H9 (cell line): ENCODE measurements at regions not wholly inside any gene's neighbourhood (a gene's known extent, or its start where the extent isn't known, plus 50 kb on each side); places are given as distances from the start of the nearest gene placed in this dataset.

Source experiments
- DNase-seq: peaks from one replicate; pipeline ENCODE4 v3.0.0-alpha.2; 2017
- H2AFZ ChIP-seq: one replicate; pipeline ENCODE4 v1.6.1; 2013; ENCODE audit warnings: mild to moderate bottlenecking, low read length, control low read depth, moderate library complexity
- H2AK5ac ChIP-seq: 2 replicates; pipeline ENCODE4 v1.6.1; 2013; ENCODE audit warnings: low read length, control low read depth, mixed read lengths; ENCODE audit not compliant: insufficient read length
- H2BK120ac ChIP-seq: one replicate; pipeline ENCODE4 v1.6.1; 2013; ENCODE audit warnings: low read depth, mild to moderate bottlenecking, low read length, control low read depth, inconsistent platforms; ENCODE audit not compliant: poor library complexity, severe bottlenecking
- H2BK12ac ChIP-seq: 2 replicates; pipeline ENCODE4 v1.6.1; 2013; ENCODE audit warnings: low read length, control low read depth, mixed read lengths, low read depth; ENCODE audit not compliant: insufficient read length
- H2BK15ac ChIP-seq: 2 replicates; pipeline ENCODE4 v1.6.1; 2013; ENCODE audit warnings: low read depth, low read length, control low read depth
- H2BK20ac ChIP-seq: one replicate; pipeline ENCODE4 v1.6.1; 2013; ENCODE audit warnings: low read depth, mild to moderate bottlenecking, low read length, control low read depth, inconsistent platforms; ENCODE audit not compliant: poor library complexity, severe bottlenecking
- H2BK5ac ChIP-seq: 2 replicates; pipeline ENCODE4 v1.6.1; 2013; ENCODE audit warnings: low read length, control low read depth, mixed read lengths; ENCODE audit not compliant: insufficient read length
- H3K14ac ChIP-seq: 2 replicates; pipeline ENCODE4 v1.6.1; 2013; ENCODE audit warnings: low read length, control low read depth; ENCODE audit not compliant: insufficient read depth
- H3K18ac ChIP-seq: 2 replicates; pipeline ENCODE4 v1.6.1; 2013; ENCODE audit warnings: low read depth, mild to moderate bottlenecking, mixed read lengths, low read length, control low read depth; ENCODE audit not compliant: insufficient read length
- H3K23ac ChIP-seq: 2 replicates; pipeline ENCODE4 v1.6.1; 2013; ENCODE audit warnings: low read length, control low read depth, mixed read lengths, low read depth; ENCODE audit not compliant: insufficient read length
- H3K23me2 ChIP-seq: 2 replicates; pipeline ENCODE4 v1.6.1; 2013; ENCODE audit warnings: low read depth, mild to moderate bottlenecking, mixed read lengths, low read length, control low read depth; ENCODE audit not compliant: insufficient read length, poor library complexity, severe bottlenecking
- H3K27ac ChIP-seq: 2 replicates; pipeline ENCODE4 v1.5.1; 2013; ENCODE audit warnings: low read length, control low read depth, mixed read lengths, low read depth; ENCODE audit not compliant: insufficient read length
- H3K27me3 ChIP-seq: 2 replicates; pipeline ENCODE4 v1.6.1; 2013; ENCODE audit warnings: low read length, control low read depth, inconsistent platforms; ENCODE audit not compliant: insufficient read depth
- H3K4ac ChIP-seq: 2 replicates; pipeline ENCODE4 v1.6.1; 2013; ENCODE audit warnings: low read depth, mild to moderate bottlenecking, control low read depth, inconsistent platforms, low read length, moderate library complexity
- H3K4me1 ChIP-seq: 2 replicates; pipeline ENCODE4 v1.6.1; 2013; ENCODE audit warnings: low read length, control low read depth, inconsistent platforms; ENCODE audit not compliant: insufficient read depth
- H3K4me2 ChIP-seq: 2 replicates; pipeline ENCODE4 v1.6.1; 2013; ENCODE audit warnings: low read length, control low read depth, mixed read lengths; ENCODE audit not compliant: insufficient read length, insufficient read depth
- H3K56ac ChIP-seq: 2 replicates; pipeline ENCODE4 v1.6.1; 2013; ENCODE audit warnings: low read depth, mild to moderate bottlenecking, mixed read lengths, low read length, control low read depth; ENCODE audit not compliant: insufficient read length
- H3K79me1 ChIP-seq: 2 replicates; pipeline ENCODE4 v1.6.1; 2013; ENCODE audit warnings: low read depth, mild to moderate bottlenecking, moderate library complexity, low read length, control low read depth, inconsistent platforms; ENCODE audit not compliant: insufficient read depth, poor library complexity, severe bottlenecking
- H3K79me2 ChIP-seq: 2 replicates; pipeline ENCODE4 v1.6.1; 2013; ENCODE audit warnings: low read length, control low read depth, inconsistent platforms; ENCODE audit not compliant: insufficient read depth
- H3K9ac ChIP-seq: 2 replicates; pipeline ENCODE4 v1.6.1; 2013; ENCODE audit warnings: low read length, control low read depth, mixed read lengths; ENCODE audit not compliant: insufficient read length; ENCODE audit errors: extremely low read depth
- H3K9me3 ChIP-seq: one replicate; pipeline ENCODE4 v1.6.1; 2013; ENCODE audit warnings: low read depth, low read length, inconsistent platforms; ENCODE audit not compliant: control insufficient read depth
- H3T11ph ChIP-seq: one replicate; pipeline ENCODE4 v1.6.1; 2013; ENCODE audit warnings: mild to moderate bottlenecking, low read length, control low read depth, inconsistent platforms
- H4K20me1 ChIP-seq: one replicate; pipeline ENCODE4 v1.6.1; 2013; ENCODE audit not compliant: control insufficient read depth, insufficient read length, insufficient read depth
- H4K5ac ChIP-seq: 2 replicates; pipeline ENCODE4 v1.6.1; 2013; ENCODE audit warnings: low read depth, mild to moderate bottlenecking, mixed read lengths, low read length, control low read depth; ENCODE audit not compliant: insufficient read length
- H4K8ac ChIP-seq: replicated peaks from 2 replicates; pipeline ENCODE4 v1.6.1; 2013; ENCODE audit warnings: low read length, control low read depth, mixed read lengths, low read depth; ENCODE audit not compliant: insufficient read length
- H4K91ac ChIP-seq: 2 replicates; pipeline ENCODE4 v1.6.1; 2013; ENCODE audit warnings: low read depth, mild to moderate bottlenecking, moderate library complexity, mixed read lengths, low read length, control low read depth; ENCODE audit not compliant: insufficient read length
- H3K27ac Mint-ChIP-seq, 3 experiments: 2 replicates in 2 of 3; 3 replicates in 1 of 3; pipeline ENCODE4 v1.8.0; 2020 to 2021; ENCODE audit warnings: mixed read lengths in 3 of 3, mild to moderate bottlenecking in 1 of 3, moderate library complexity in 1 of 3
- H3K27me3 Mint-ChIP-seq: 2 replicates; pipeline ENCODE4 v1.8.0; 2021; ENCODE audit warnings: low read depth, mild to moderate bottlenecking, moderate library complexity, mixed read lengths
- H3K36me3 Mint-ChIP-seq, 3 experiments: 2 replicates in 2 of 3; 3 replicates in 1 of 3; pipeline ENCODE4 v1.8.0; 2020 to 2021; ENCODE audit warnings: low read depth in 3 of 3, mixed read lengths in 3 of 3; ENCODE audit not compliant: insufficient read depth in 1 of 3
- H3K4me1 Mint-ChIP-seq, 2 experiments: 2 replicates each; pipeline ENCODE4 v1.8.0; 2020; ENCODE audit warnings: mixed read lengths in 2 of 2
- H3K4me3 Mint-ChIP-seq, 2 experiments: 2 replicates in 1 of 2; 3 replicates in 1 of 2; pipeline ENCODE4 v1.8.0; 2020 to 2021; ENCODE audit warnings: mild to moderate bottlenecking in 2 of 2, mixed read lengths in 2 of 2, moderate library complexity in 1 of 2
- H3K9me3 Mint-ChIP-seq, 2 experiments: 2 replicates in 1 of 2; 3 replicates in 1 of 2; pipeline ENCODE4 v1.8.0; 2020; ENCODE audit warnings: mild to moderate bottlenecking in 2 of 2, mixed read lengths in 2 of 2, moderate library complexity in 1 of 2
- CTCF ChIP-seq: fragments of 200-600 bp; sonication (generic); conservative IDR thresholded peaks from 3 replicates; pipeline ENCODE4 v1.8.0; 2021; ENCODE audit warnings: antibody characterized with exemption, mild to moderate bottlenecking
- WGBS: extraction: QIAGEN DNeasy Blood & Tissue Kit; methylation state at CpG from one replicate; pipeline ENCODE4 v1.1.7; 2013; ENCODE audit warnings: missing lambda C conversion rate, low lambda C conversion rate, mixed read lengths; ENCODE audit not compliant: insufficient read length; ENCODE audit errors: extremely low coverage; 5-methylcytosine and 5-hydroxymethylcytosine counted together

- Mint-ChIP-seq H3K4me3 (no peak overlapping the region), H3K36me3 (peaks cover 0 to 1% (median 0%) of the 10 kb centered on the region in 3 experiments; a peak in 1 of 7 replicates), H3K4me1 (no peaks in the 10 kb centered on the region), H3K27ac (no peak overlapping the region), H3K9me3 (peaks cover 54 to 62% of the 10 kb centered on the region in 2 experiments), H3K27me3 (peaks cover 3% of the 10 kb centered on the region; the same call in 1 of the 2 replicates)
- TF ChIP-seq CTCF = no peak; the same call in 2 of the 3 replicates
- Histone ChIP-seq H3K23me2 (no peaks in the 10 kb centered on the region), H2AFZ (no peak overlapping the region), H3K18ac (no peak overlapping the region), H3K79me1 (no peaks in the 10 kb centered on the region), H4K8ac (no peak overlapping the region), H3K27me3 (no peaks in the 10 kb centered on the region), H4K5ac (no peak overlapping the region), H2BK20ac (no peak overlapping the region), H3K4ac (no peak overlapping the region), H3K27ac (no peak overlapping the region), H3K23ac (no peak overlapping the region), H2AK5ac (no peak overlapping the region), H3K9me3 (peaks cover 27% of the 10 kb centered on the region), H3K56ac (no peak overlapping the region), H3K4me1 (no peaks in the 10 kb centered on the region), H2BK120ac (no peak overlapping the region), H3K79me2 (no peaks in the 10 kb centered on the region), H3K14ac (no peak overlapping the region), H4K91ac (no peak overlapping the region), H2BK5ac (no peak overlapping the region), H2BK15ac (no peak overlapping the region), H4K20me1 (no peaks in the 10 kb centered on the region), H3K4me2 (no peak overlapping the region), H2BK12ac (no peak overlapping the region), H3T11ph (no peak overlapping the region), H3K9ac (no peak overlapping the region)
- no CpG with 5 or more reads among the region's 1 CpG for WGBS
- DNase-seq = no peak
Measured at GRCh38 chrX:121322159-121322558, 274.7 kb downstream of the GLUD2 start.
